ENCODE measurements at regions not wholly inside any gene's neighbourhood (a gene's known extent, or its start where the extent isn't known, plus 50 kb on each side); places are given as distances from the start of the nearest gene placed in this dataset.

DNA sequence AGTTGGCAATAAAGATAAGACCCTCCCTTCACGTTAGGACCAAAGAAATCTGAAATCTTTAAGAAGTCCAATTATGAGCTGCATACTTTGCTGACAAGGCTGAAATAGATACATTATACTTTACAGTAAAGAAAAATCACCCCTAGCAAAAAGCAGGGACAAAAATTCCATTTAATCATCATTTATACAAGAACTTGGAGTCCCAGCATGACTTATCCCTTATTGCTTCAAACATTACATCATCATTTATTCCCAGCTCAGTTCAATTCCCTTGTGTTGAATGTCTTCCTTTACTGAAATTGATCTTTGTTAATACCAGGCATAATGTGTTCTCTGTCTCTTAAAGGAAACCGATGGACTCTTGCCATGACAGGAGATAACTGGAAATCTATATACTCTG is 449.6 kb upstream of the CCDC196 start:
- no peak for TF ChIP-seq POLR2AphosphoS5 (IDR thresholded peaks at IDR 0.05; ENCODE audit: low read depth)
- TF ChIP-seq, protein P1, sequence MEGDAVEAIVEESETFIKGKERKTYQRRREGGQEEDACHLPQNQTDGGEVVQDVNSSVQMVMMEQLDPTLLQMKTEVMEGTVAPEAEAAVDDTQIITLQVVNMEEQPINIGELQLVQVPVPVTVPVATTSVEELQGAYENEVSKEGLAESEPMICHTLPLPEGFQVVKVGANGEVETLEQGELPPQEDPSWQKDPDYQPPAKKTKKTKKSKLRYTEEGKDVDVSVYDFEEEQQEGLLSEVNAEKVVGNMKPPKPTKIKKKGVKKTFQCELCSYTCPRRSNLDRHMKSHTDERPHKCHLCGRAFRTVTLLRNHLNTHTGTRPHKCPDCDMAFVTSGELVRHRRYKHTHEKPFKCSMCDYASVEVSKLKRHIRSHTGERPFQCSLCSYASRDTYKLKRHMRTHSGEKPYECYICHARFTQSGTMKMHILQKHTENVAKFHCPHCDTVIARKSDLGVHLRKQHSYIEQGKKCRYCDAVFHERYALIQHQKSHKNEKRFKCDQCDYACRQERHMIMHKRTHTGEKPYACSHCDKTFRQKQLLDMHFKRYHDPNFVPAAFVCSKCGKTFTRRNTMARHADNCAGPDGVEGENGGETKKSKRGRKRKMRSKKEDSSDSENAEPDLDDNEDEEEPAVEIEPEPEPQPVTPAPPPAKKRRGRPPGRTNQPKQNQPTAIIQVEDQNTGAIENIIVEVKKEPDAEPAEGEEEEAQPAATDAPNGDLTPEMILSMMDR (conservative IDR thresholded peaks at IDR 0.05; ENCODE audit: low read depth in 2 of 2): no peak
- TF ChIP-seq JUNB (IDR thresholded peaks at IDR 0.05; ENCODE audit: unreplicated experiment): no peak
- TF ChIP-seq EZH2 (IDR thresholded peaks at IDR 0.05; ENCODE audit: low read depth, unreplicated experiment): no peak
- TF ChIP-seq, protein P2, sequence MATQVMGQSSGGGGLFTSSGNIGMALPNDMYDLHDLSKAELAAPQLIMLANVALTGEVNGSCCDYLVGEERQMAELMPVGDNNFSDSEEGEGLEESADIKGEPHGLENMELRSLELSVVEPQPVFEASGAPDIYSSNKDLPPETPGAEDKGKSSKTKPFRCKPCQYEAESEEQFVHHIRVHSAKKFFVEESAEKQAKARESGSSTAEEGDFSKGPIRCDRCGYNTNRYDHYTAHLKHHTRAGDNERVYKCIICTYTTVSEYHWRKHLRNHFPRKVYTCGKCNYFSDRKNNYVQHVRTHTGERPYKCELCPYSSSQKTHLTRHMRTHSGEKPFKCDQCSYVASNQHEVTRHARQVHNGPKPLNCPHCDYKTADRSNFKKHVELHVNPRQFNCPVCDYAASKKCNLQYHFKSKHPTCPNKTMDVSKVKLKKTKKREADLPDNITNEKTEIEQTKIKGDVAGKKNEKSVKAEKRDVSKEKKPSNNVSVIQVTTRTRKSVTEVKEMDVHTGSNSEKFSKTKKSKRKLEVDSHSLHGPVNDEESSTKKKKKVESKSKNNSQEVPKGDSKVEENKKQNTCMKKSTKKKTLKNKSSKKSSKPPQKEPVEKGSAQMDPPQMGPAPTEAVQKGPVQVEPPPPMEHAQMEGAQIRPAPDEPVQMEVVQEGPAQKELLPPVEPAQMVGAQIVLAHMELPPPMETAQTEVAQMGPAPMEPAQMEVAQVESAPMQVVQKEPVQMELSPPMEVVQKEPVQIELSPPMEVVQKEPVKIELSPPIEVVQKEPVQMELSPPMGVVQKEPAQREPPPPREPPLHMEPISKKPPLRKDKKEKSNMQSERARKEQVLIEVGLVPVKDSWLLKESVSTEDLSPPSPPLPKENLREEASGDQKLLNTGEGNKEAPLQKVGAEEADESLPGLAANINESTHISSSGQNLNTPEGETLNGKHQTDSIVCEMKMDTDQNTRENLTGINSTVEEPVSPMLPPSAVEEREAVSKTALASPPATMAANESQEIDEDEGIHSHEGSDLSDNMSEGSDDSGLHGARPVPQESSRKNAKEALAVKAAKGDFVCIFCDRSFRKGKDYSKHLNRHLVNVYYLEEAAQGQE (IDR thresholded peaks at IDR 0.05; ENCODE audit: unreplicated experiment): no peak
- TF ChIP-seq, protein P3, sequence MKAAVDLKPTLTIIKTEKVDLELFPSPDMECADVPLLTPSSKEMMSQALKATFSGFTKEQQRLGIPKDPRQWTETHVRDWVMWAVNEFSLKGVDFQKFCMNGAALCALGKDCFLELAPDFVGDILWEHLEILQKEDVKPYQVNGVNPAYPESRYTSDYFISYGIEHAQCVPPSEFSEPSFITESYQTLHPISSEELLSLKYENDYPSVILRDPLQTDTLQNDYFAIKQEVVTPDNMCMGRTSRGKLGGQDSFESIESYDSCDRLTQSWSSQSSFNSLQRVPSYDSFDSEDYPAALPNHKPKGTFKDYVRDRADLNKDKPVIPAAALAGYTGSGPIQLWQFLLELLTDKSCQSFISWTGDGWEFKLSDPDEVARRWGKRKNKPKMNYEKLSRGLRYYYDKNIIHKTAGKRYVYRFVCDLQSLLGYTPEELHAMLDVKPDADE (IDR thresholded peaks at IDR 0.05): no peak
